ENCODE measurements at regions not wholly inside any gene's neighbourhood (a gene's known extent, or its start where the extent isn't known, plus 50 kb on each side); places are given as distances from the start of the nearest gene placed in this dataset.

GRCh38 chr13:71244161-71244560, 622.8 kb downstream of the DACH1 start:
- TF ChIP-seq EP300 (IDR thresholded peaks at IDR 0.05): no peak
- TF ChIP-seq CTCF (IDR thresholded peaks at IDR 0.05): no peak

Measured in tibial nerve (tissue), 4 donors.